Testis (tissue), 2 donors: ENCODE measurements at regions not wholly inside any gene's neighbourhood (a gene's known extent, or its start where the extent isn't known, plus 50 kb on each side); places are given as distances from the start of the nearest gene placed in this dataset.

ENCODE experiments used
- DNase-seq: peaks from one replicate; pipeline ENCODE4 v3.0.0-alpha.2; 2019
- H3K27ac ChIP-seq, 2 donors: fragments of 200-600 bp; sonication (generic); one replicate each; pipeline ENCODE4 v1.5.1; 2019
- H3K27me3 ChIP-seq: fragments of 200-600 bp; sonication (generic); one replicate; pipeline ENCODE4 v1.5.1; 2019
- H3K36me3 ChIP-seq: fragments of 200-600 bp; sonication (generic); one replicate; pipeline ENCODE4 v1.5.1; 2017; ENCODE audit warnings: low read depth; ENCODE audit errors: missing control alignments
- H3K4me1 ChIP-seq: fragments of 200-600 bp; sonication (generic); one replicate; pipeline ENCODE4 v1.5.1; 2019
- H3K4me3 ChIP-seq, 2 donors: fragments of 200-600 bp; sonication (generic); one replicate each; pipeline ENCODE4 v1.5.1; 2017 to 2019
- H3K9me3 ChIP-seq: fragments of 200-600 bp; sonication (generic); one replicate; pipeline ENCODE4 v1.5.1; 2017
- POLR2A ChIP-seq: fragments of 450-650 bp; IDR thresholded peaks from one replicate; pipeline ENCODE4 v1.6.1; 2017; ENCODE audit warnings: antibody characterized with exemption, mild to moderate bottlenecking, moderate library complexity
- WGBS, 2 donors: methylation state at CpG; one replicate each; pipeline ENCODE4 v1.1.5; 2018; 5-methylcytosine and 5-hydroxymethylcytosine counted together
- intact Hi-C: fragments of 100-400 bp; cut with DNase I; formaldehyde crosslinking; loops from one replicate; pipeline ENCODE4 v1.15.1; 2023; ENCODE audit warnings: low total_unique reads
- TF ChIP-seq, protein P1 (sequence below), 3 experiments: fragments of 450-650 bp in 2 of 3; fragments of 200-600 bp in 1 of 3; sonication (generic) in 1 of 3; IDR thresholded peaks; one replicate each; pipeline ENCODE4 v1.5.1; 2016 to 2019; ENCODE audit warnings: antibody characterized with exemption in 3 of 3, mild to moderate bottlenecking in 2 of 3, moderate library complexity in 1 of 3

DNA sequence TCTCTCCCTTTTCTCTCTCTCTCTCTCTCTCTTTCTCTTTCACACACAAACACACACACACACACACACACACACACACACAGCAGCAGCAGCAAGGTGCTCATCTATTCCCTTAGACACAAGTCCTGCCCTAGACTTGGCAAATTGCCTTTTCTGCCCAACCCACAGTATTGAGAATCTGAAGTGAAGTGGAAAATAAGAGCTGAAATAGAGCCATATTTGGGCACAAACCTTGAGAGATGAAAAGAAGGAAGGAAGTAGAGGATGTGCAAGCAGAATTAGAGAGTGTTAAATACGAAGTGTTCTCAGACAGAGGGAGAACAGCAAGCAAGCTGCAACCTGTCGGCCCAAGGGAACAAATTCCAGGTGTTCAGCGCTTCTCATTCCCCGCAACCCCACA is 557.5 kb upstream of the NOX3 start:
- Histone ChIP-seq H3K27me3 (no peaks in the 10 kb centered on the region), H3K36me3 (no peaks in the 10 kb centered on the region), H3K9me3 (no peaks in the 10 kb centered on the region), H3K4me1 (no peaks in the 10 kb centered on the region), H3K27ac (no peak overlapping the region), H3K4me3 (no peak overlapping the region)
- intact Hi-C loops: no loop called here
- no peak for TF ChIP-seq POLR2A
- TF ChIP-seq, protein P1, sequence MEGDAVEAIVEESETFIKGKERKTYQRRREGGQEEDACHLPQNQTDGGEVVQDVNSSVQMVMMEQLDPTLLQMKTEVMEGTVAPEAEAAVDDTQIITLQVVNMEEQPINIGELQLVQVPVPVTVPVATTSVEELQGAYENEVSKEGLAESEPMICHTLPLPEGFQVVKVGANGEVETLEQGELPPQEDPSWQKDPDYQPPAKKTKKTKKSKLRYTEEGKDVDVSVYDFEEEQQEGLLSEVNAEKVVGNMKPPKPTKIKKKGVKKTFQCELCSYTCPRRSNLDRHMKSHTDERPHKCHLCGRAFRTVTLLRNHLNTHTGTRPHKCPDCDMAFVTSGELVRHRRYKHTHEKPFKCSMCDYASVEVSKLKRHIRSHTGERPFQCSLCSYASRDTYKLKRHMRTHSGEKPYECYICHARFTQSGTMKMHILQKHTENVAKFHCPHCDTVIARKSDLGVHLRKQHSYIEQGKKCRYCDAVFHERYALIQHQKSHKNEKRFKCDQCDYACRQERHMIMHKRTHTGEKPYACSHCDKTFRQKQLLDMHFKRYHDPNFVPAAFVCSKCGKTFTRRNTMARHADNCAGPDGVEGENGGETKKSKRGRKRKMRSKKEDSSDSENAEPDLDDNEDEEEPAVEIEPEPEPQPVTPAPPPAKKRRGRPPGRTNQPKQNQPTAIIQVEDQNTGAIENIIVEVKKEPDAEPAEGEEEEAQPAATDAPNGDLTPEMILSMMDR (IDR thresholded peaks at IDR 0.05): no peak
- WGBS, 2 donors: 72 to 85% methylated on average over 4 of the region's 4 CpGs
- DNase-seq: no peak

DNA sequence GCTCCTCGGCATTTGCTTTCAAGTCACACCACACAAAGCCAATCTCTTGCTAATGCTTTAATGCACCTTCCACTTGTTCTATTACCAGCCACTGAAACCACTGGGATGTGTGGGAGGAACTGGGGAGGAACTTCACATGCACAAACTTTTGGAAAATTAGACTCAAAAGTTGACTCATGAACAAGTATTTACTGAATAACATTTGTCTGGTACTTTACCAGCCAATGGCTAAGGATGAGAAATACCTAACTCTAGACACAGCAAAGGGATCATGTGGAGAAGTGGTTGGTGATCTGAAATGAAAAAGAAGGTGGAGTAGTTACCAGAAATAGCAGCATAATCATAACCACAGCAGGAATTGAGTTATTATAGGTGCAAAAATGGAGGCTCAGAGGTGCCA is 554.0 kb upstream of the NOX3 start:
- no peak for DNase-seq
- intact Hi-C loops: no loop called here
- Histone ChIP-seq H3K9me3 (no peaks in the 10 kb centered on the region), H3K4me3 (no peak overlapping the region), H3K4me1 (no peaks in the 10 kb centered on the region), H3K36me3 (no peaks in the 10 kb centered on the region), H3K27ac (no peak overlapping the region), H3K27me3 (no peaks in the 10 kb centered on the region)
- TF ChIP-seq, protein P1 (IDR thresholded peaks at IDR 0.05): no peak
- TF ChIP-seq POLR2A: no peak
- 89 to 97% methylated on average over 1 of the region's 1 CpG for WGBS, 2 donors

DNA sequence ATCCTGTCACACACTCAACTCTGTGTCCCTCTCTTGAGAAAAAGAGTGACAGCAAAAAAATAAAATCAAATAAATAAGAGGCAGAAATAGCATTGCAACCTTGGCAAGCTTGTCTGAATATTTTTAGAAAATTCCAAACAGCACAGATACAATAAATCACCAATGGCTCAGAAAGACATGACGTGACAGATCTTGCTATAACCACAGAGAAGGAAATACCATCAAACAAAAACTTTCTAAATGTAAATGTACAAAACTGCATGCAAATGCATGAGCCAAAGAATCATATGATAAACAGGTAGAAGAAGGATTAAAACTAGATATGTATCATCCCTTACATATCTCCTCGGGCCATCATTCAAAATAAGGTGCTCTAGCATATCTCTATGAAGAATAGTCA is 549.2 kb upstream of the NOX3 start:
- intact Hi-C loops: no loop called here

DNA sequence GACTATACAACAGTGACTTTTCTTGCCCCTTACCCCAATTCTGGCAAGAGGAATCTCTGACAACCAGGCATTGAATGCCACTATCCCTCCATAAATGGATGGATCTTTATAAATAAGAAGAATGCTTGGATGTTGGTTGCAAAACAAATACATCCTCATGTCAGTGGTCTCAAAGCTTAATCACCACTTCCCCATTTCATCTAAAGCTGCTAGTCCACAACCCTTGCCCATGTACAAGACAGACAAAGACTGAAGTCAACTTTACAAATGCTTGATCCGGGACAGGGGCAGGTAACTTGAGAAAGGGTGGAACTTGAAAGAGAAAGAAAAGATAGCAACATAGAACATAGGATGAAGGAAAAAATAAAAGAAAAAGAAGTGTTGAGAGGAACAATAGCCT is 540.5 kb upstream of the NOX3 start:
- intact Hi-C loops: no loop called here
- TF ChIP-seq, protein P1 (IDR thresholded peaks at IDR 0.05): no peak
- no peak for TF ChIP-seq POLR2A
- no peaks in the 10 kb centered on the region for H3K27me3 ChIP-seq
- no peaks in the 10 kb centered on the region for H3K36me3 ChIP-seq
- H3K9me3 ChIP-seq: no peaks in the 10 kb centered on the region
- no peaks in the 10 kb centered on the region for H3K4me1 ChIP-seq
- no peak overlapping the region for H3K4me3 ChIP-seq
- no peak overlapping the region for H3K27ac ChIP-seq
- DNase-seq: no peak
- 90 to 91% methylated on average over 1 of the region's 1 CpG for WGBS, 2 donors

More for the DNA sequence above, 549.2 kb upstream of the NOX3 start:
- 83 to 84% methylated on average over 2 of the region's 2 CpGs for WGBS, 2 donors
- H3K27me3 ChIP-seq: no peaks in the 10 kb centered on the region
- H3K4me3 ChIP-seq: no peak overlapping the region
- no peaks in the 10 kb centered on the region for H3K9me3 ChIP-seq
- no peak overlapping the region for H3K27ac ChIP-seq
- no peak for DNase-seq
- H3K4me1 ChIP-seq: no peaks in the 10 kb centered on the region
- TF ChIP-seq, protein P1 (IDR thresholded peaks at IDR 0.05): no peak
- no peak for TF ChIP-seq POLR2A
- H3K36me3 ChIP-seq: no peaks in the 10 kb centered on the region

DNA sequence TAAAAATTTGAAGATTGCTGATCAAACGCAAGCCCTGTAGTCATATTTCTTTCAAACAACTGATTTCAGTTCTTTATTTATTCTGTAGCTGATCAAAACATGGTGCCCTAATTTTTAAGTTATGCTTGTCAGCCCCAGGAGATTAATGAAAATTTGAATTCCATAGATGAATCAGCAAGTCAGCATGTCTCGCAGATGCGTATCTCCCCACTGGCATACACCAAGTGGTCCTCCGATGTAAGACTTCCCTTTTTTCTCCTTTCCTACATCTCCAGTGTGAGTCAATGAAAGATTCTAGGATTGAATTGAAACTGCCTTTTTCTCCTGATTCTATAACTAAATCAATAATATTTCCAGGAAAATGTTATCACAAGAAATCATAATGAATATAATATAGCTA is 539.6 kb upstream of the NOX3 start:
- intact Hi-C loops: no loop called here
- TF ChIP-seq, protein P1 (IDR thresholded peaks at IDR 0.05): no peak
- no peak for TF ChIP-seq POLR2A
- no peak overlapping the region for H3K4me3 ChIP-seq
- H3K27me3 ChIP-seq: no peaks in the 10 kb centered on the region
- no peak for DNase-seq
- no peaks in the 10 kb centered on the region for H3K4me1 ChIP-seq
- no peaks in the 10 kb centered on the region for H3K9me3 ChIP-seq
- no peaks in the 10 kb centered on the region for H3K36me3 ChIP-seq
- 88% methylated on average over 4 of the region's 4 CpGs for WGBS, 2 donors
- H3K27ac ChIP-seq: no peak overlapping the region
